ENCODE measurements at regions not wholly inside any gene's neighbourhood (a gene's known extent, or its start where the extent isn't known, plus 50 kb on each side); places are given as distances from the start of the nearest gene placed in this dataset.
"Not testable (repeated sequence)": the region's sequence is repeated elsewhere in the genome, so short reads cannot be mapped to it uniquely, and the experiment has no call there.

DNA sequence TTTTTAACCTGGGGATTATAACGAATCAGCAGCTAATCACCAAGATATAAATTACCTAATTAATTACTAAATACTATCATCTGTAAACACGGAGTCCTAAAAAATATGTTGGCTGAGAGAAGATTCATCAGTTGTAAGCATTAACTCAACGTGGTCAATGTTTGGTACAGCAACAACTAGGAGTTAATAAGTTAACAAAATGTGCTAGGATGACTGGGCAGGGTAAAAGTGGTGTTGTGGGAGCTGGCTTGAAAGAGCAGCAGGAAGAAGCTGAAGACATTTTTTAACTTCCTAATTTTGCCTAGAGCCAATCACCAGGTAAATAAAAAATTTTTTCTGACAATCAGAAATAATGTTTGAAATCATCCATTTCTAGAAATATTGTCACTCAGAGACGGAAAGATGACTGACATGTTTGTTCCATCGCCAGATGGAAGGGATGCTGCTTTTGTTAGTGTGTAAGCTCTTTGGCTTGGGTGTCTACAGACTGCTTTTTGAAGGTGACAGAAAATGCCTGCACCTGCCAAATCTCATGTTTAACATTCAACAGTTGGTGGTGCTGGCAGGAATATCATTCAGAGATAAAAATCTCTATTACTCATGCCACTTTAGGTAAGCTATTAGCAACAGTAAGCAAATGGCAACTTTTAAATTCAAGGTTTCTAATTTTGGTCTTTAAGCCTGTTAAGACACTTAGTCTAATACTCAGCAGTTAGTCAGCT, 1126.9 kb downstream of the STPG2 start:
- no peak overlapping the region for H3K27ac ChIP-seq (ENCODE audit: low read depth, low read length)
- H3K36me3 ChIP-seq (ENCODE audit: control insufficient read depth, insufficient read depth, low read length) = no peaks in the 10 kb centered on the region
- 90% methylated on average over 1 of the region's 5 CpGs for WGBS (ENCODE audit: insufficient coverage)
- no peak overlapping the region for H3K4me3 ChIP-seq (ENCODE audit: low read depth, low read length)
- H3K4me1 ChIP-seq (ENCODE audit: control insufficient read depth, insufficient read depth, low read length) = no peaks in the 10 kb centered on the region
- peak in 2 of 6 donors; percentile 18 to 85 for DNase-seq (ENCODE audit: low read depth in 4 of 6, low spot score in 6 of 6)
- H3K27me3 ChIP-seq (ENCODE audit: control insufficient read depth, insufficient read depth, low read length) = no peaks in the 10 kb centered on the region
- H3K9me3 ChIP-seq (ENCODE audit: control insufficient read depth, insufficient read depth, low read length) = no peaks in the 10 kb centered on the region

DNA sequence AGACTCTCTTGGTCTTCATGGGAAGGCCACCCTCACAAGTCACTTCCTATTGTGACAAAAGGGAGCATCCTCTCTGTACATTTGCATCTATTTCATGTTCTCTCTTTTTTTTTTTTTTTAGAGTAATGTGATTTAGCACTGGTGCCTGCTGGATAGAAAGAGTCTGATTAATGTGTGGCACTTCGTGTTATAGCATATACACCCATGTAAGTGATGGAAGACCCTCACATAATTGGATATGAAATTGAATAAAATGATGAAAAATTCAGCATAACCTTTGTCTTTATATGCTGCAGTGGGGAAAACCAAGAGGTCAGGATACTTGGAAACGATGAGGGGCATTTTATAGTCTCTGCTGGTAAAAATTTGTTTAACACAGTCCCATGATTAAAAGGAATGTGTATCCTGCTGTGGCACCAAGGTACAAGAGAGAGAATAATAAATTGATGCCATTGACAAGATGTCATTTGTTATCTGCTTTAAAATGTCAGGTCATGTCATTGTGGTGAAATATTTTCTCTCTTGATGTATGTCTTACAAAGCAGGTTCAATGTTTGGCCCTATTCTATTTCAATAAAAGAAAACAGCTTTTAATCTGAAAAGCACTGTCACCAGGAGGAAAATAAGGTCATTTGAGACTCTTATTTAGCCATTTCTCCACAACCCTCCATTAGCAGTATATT, 1115.4 kb downstream of the STPG2 start:
- Histone ChIP-seq H3K27ac (ENCODE audit: low read depth, low read length) (no peak overlapping the region), H3K27me3 (ENCODE audit: control insufficient read depth, insufficient read depth, low read length) (no peaks in the 10 kb centered on the region), H3K36me3 (ENCODE audit: control insufficient read depth, insufficient read depth, low read length) (no peaks in the 10 kb centered on the region), H3K4me3 (ENCODE audit: low read depth, low read length) (no peak overlapping the region), H3K9me3 (ENCODE audit: control insufficient read depth, insufficient read depth, low read length) (no peaks in the 10 kb centered on the region), H3K4me1 (ENCODE audit: control insufficient read depth, insufficient read depth, low read length) (no peaks in the 10 kb centered on the region)
- DNase-seq (ENCODE audit: low read depth in 4 of 6, low spot score in 6 of 6) = peak in 1 of 6 donors; percentile 44
- 31% methylated on average over 1 of the region's 2 CpGs for WGBS (ENCODE audit: insufficient coverage)

DNA sequence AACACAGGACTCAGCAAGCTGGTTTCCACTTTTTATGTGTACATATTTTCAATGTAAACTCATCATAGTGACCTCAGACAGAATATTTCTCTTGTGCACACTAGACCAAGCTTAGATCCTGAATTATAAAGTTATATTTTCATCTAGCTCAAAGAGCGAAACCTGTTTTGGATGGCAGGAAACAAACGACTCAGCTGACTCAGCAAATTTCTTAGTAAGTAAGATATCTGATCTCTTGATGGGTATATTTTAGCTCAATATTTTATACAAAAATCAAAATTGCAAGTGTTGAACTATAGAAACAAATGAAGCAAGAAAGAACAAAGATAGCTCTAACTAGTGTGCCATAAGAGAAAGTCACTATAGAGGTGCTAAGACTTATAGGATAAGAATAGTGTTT, 1114.5 kb downstream of the STPG2 start:
- Histone ChIP-seq H3K27ac (ENCODE audit: low read depth, low read length) (no peak overlapping the region), H3K4me1 (ENCODE audit: control insufficient read depth, insufficient read depth, low read length) (no peaks in the 10 kb centered on the region), H3K4me3 (ENCODE audit: low read depth, low read length) (no peak overlapping the region), H3K27me3 (ENCODE audit: control insufficient read depth, insufficient read depth, low read length) (no peaks in the 10 kb centered on the region), H3K36me3 (ENCODE audit: control insufficient read depth, insufficient read depth, low read length) (no peaks in the 10 kb centered on the region), H3K9me3 (ENCODE audit: control insufficient read depth, insufficient read depth, low read length) (no peaks in the 10 kb centered on the region)
- no CpG with 5 or more reads among the region's 2 CpGs for WGBS (ENCODE audit: insufficient coverage)
- DNase-seq (ENCODE audit: low read depth in 4 of 6, low spot score in 6 of 6) = no peak

DNA sequence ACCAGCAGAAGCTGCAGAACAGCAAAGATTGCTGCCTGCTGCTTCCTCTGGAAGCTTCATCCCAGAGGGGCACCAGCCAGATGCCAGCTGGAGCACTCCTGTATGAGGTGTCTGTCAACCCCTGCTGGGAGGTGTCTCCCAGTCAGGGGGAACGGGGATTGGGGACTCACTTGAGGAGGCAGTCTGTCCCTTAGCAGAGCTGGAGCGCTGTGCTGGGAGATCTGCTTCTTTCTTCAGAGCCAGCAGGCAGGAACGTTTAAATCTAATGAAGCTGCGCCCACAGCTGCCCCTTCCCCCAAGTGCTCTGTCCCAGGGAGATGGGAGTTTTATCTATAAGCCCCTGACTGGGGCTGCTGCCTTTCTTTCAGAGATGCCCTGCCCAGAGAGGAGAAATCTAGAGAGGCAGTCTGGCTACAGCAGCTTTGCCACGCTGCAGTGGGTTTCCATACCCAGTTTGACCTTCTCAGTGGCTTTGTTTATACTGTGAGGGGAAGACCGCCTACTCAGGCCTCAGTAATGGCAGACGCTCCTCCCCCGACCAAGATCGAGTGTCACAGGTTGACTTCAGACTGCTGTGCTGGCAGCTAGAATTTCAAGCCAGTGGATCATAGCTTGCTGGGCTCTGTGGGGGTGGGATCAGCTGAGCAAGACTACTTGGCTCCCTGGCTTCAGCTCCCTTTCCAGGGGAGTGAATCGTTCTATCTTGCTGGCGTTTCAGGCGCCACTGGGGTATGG, 1105.7 kb downstream of the STPG2 start:
- not testable (repeated sequence) for H3K27me3 ChIP-seq (ENCODE audit: control insufficient read depth, insufficient read depth, low read length); H3K4me3 ChIP-seq (ENCODE audit: low read depth, low read length); DNase-seq (ENCODE audit: low read depth in 4 of 6, low spot score in 6 of 6); H3K27ac ChIP-seq (ENCODE audit: low read depth, low read length); H3K9me3 ChIP-seq (ENCODE audit: control insufficient read depth, insufficient read depth, low read length); H3K36me3 ChIP-seq (ENCODE audit: control insufficient read depth, insufficient read depth, low read length); H3K4me1 ChIP-seq (ENCODE audit: control insufficient read depth, insufficient read depth, low read length)
- WGBS (ENCODE audit: insufficient coverage) = 64% methylated on average over 12 of the region's 12 CpGs

DNA sequence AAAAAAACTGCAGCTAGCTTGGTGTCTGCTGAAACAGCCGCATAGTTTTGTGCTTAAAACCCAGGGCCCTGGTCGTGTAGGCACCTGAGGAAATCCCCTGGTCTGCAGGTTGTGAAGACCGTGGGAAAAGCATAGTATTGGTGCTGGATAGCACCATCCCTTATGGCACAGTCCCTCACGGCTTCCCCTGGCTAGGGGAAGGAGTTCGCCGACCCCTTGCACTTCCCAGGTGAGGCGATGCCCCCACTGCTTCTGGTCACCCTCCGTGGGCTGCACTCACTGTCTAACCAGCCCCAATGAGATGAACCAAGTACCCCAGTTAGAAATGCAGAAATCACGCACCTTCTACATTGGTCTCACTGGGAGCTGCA, 1105.1 kb downstream of the STPG2 start:
- Histone ChIP-seq H3K4me3 (ENCODE audit: low read depth, low read length) (no peak overlapping the region), H3K36me3 (ENCODE audit: control insufficient read depth, insufficient read depth, low read length) (no peaks in the 10 kb centered on the region), H3K27ac (ENCODE audit: low read depth, low read length) (no peak overlapping the region), H3K4me1 (ENCODE audit: control insufficient read depth, insufficient read depth, low read length) (no peaks in the 10 kb centered on the region), H3K9me3 (ENCODE audit: control insufficient read depth, insufficient read depth, low read length) (no peaks in the 10 kb centered on the region), H3K27me3 (ENCODE audit: control insufficient read depth, insufficient read depth, low read length) (no peaks in the 10 kb centered on the region)
- 95% methylated on average over 8 of the region's 9 CpGs for WGBS (ENCODE audit: insufficient coverage)
- DNase-seq (ENCODE audit: low read depth in 4 of 6, low spot score in 6 of 6) = no peak

DNA sequence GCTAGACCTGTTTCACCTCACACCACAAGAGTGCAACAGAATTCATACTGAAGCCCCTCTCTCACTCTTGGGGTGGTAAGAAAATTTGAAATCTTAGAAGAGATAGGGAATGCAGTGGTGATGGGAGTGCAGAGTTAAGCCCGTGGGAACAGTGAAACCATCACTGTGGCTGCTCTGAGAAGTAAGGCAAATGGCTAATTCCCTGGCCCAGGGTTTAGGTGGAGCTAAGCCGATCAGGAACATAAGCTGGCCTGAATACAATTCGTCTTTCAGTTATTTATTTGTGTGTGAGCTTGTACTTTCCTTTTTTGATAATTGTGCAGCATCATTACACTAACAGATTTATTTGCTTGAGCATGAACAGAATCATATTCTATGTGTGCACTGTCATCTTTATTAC, 1070.6 kb downstream of the STPG2 start:
- Histone ChIP-seq H3K4me1 (ENCODE audit: control insufficient read depth, insufficient read depth, low read length) (no peaks in the 10 kb centered on the region), H3K4me3 (ENCODE audit: low read depth, low read length) (no peak overlapping the region), H3K36me3 (ENCODE audit: control insufficient read depth, insufficient read depth, low read length) (no peaks in the 10 kb centered on the region), H3K27ac (ENCODE audit: low read depth, low read length) (no peak overlapping the region), H3K9me3 (ENCODE audit: control insufficient read depth, insufficient read depth, low read length) (no peaks in the 10 kb centered on the region), H3K27me3 (ENCODE audit: control insufficient read depth, insufficient read depth, low read length) (no peaks in the 10 kb centered on the region)
- 78% methylated on average over 1 of the region's 3 CpGs for WGBS (ENCODE audit: insufficient coverage)
- no peak for DNase-seq (ENCODE audit: low read depth in 4 of 6, low spot score in 6 of 6)

DNA sequence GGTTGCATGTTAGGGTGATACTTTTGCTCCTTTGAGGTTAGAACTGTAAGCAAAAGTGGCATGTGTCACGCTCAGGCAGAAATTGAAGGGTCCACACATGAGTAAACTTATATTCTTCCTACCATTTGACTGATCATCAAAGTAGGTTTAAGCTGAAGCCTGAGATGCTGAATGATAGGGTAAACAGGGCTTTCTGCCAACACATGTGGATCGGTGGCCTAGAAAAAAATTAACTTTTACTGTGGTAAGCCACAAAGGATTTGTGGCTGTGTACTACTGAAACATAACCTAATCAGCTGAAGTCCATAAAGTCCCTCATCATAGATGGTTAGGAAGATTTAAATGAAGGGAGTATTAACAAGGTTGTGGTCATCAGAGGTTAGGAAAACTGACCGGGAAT, 1070.1 kb downstream of the STPG2 start:
- DNase-seq (ENCODE audit: low read depth in 4 of 6, low spot score in 6 of 6) = no peak
- Histone ChIP-seq H3K27ac (ENCODE audit: low read depth, low read length) (no peak overlapping the region), H3K27me3 (ENCODE audit: control insufficient read depth, insufficient read depth, low read length) (no peaks in the 10 kb centered on the region), H3K9me3 (ENCODE audit: control insufficient read depth, insufficient read depth, low read length) (no peaks in the 10 kb centered on the region), H3K36me3 (ENCODE audit: control insufficient read depth, insufficient read depth, low read length) (no peaks in the 10 kb centered on the region), H3K4me1 (ENCODE audit: control insufficient read depth, insufficient read depth, low read length) (no peaks in the 10 kb centered on the region), H3K4me3 (ENCODE audit: low read depth, low read length) (no peak overlapping the region)
- WGBS (ENCODE audit: insufficient coverage) = 88% methylated on average over 2 of the region's 3 CpGs

DNA sequence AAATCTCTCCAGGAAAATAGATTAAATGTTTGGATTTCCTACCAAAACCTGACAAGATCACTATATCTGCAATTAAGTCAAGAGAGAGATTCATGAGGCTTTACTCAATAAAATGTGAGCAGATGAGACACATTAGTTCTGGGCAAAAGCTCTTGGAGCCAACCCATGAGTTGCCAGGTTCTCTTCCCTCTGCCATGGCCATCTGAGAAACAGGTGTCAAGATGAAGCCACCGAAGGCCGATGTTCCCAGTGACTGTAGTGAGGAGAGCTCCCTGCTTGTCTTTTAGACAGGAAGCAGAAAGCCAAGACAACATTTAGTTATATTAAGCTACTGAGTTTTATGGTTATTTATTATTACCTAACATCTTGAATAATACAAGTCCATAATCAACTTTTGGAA, 1068.7 kb downstream of the STPG2 start:
- H3K36me3 ChIP-seq (ENCODE audit: control insufficient read depth, insufficient read depth, low read length) = no peaks in the 10 kb centered on the region
- no peaks in the 10 kb centered on the region for H3K9me3 ChIP-seq (ENCODE audit: control insufficient read depth, insufficient read depth, low read length)
- H3K4me3 ChIP-seq (ENCODE audit: low read depth, low read length) = no peak overlapping the region
- H3K27me3 ChIP-seq (ENCODE audit: control insufficient read depth, insufficient read depth, low read length) = no peaks in the 10 kb centered on the region
- no peak for DNase-seq (ENCODE audit: low read depth in 4 of 6, low spot score in 6 of 6)
- H3K4me1 ChIP-seq (ENCODE audit: control insufficient read depth, insufficient read depth, low read length) = no peaks in the 10 kb centered on the region
- H3K27ac ChIP-seq (ENCODE audit: low read depth, low read length) = no peak overlapping the region
- no CpG with 5 or more reads among the region's 2 CpGs for WGBS (ENCODE audit: insufficient coverage)

DNA sequence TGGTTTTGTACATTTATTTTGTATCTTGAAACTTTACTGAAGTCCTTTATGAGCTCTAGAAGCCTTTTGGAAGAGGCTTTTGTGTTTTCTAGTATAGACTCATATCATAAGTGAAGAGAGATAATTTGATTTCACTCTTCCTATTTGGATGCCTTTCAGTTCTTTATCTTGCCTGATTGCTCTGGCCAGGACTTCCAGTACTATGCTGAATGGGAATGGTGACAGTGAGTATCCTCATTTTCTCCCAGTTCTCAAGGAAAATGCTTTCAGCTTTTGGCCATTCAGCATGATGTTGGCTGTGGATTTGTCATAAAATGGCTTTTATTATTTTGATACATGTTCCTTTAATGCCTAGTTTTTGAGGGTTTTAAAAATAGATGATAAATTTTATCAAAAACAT, 1061.3 kb downstream of the STPG2 start:
- Histone ChIP-seq H3K27me3 (ENCODE audit: control insufficient read depth, insufficient read depth, low read length) (no peaks in the 10 kb centered on the region), H3K27ac (ENCODE audit: low read depth, low read length) (no peak overlapping the region), H3K36me3 (ENCODE audit: control insufficient read depth, insufficient read depth, low read length) (no peaks in the 10 kb centered on the region), H3K9me3 (ENCODE audit: control insufficient read depth, insufficient read depth, low read length) (no peaks in the 10 kb centered on the region), H3K4me1 (ENCODE audit: control insufficient read depth, insufficient read depth, low read length) (no peaks in the 10 kb centered on the region), H3K4me3 (ENCODE audit: low read depth, low read length) (no peak overlapping the region)
- DNase-seq (ENCODE audit: low read depth in 4 of 6, low spot score in 6 of 6) = no peak

DNA sequence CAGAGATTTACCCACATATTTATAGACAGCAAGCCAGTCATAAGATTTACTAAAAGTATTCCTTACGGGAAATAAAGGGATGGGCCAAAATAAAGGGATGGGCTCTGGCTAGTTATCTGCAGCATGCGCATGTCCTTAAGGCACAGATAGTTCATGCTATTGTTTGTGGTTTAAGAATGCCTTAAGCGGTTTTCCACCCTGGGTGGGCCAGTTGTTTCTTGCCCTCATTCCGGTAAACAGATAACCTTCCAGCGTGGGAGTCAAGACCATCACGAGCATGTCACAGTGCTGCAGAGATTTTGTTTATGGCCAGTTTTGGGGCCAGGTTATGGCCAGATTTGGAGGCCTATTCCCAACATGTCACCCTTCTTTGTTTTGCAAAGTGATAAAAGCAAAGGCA, 1046.2 kb downstream of the STPG2 start:
- H3K4me3 ChIP-seq (ENCODE audit: low read depth, low read length); H3K4me1 ChIP-seq (ENCODE audit: control insufficient read depth, insufficient read depth, low read length); H3K27me3 ChIP-seq (ENCODE audit: control insufficient read depth, insufficient read depth, low read length); H3K27ac ChIP-seq (ENCODE audit: low read depth, low read length); DNase-seq (ENCODE audit: low read depth in 4 of 6, low spot score in 6 of 6); H3K36me3 ChIP-seq (ENCODE audit: control insufficient read depth, insufficient read depth, low read length); H3K9me3 ChIP-seq (ENCODE audit: control insufficient read depth, insufficient read depth, low read length): not testable (repeated sequence)
- WGBS (ENCODE audit: insufficient coverage) = 88% methylated on average over 5 of the region's 6 CpGs

All from spinal cord (tissue), 9 donors.